ENCODE measurements at regions not wholly inside any gene's neighbourhood (a gene's known extent, or its start where the extent isn't known, plus 50 kb on each side); places are given as distances from the start of the nearest gene placed in this dataset.

- no peak for TF ChIP-seq TAF15 (IDR thresholded peaks at IDR 0.05; ENCODE audit: low read depth, low read length)
- TF ChIP-seq ZBTB40 (IDR thresholded peaks at IDR 0.05) = 0 out of 2 replicates have a peak, but pooled peaks have one; percentile 38
- no peak for TF ChIP-seq ZBTB40 (CRISPR knock-in tag; IDR thresholded peaks at IDR 0.05)
- no peak for TF ChIP-seq MCM2 (IDR thresholded peaks at IDR 0.05; ENCODE audit: low read depth)
- TF ChIP-seq SMARCC2 (IDR thresholded peaks at IDR 0.05; ENCODE audit: low read depth) = peak; percentile 59; the same call in 1 of the 2 replicates
- no peak for TF ChIP-seq ZNF133 (CRISPR knock-in tag; IDR thresholded peaks at IDR 0.05)
- TF ChIP-seq ELF1 (tag; IDR thresholded peaks at IDR 0.05) = no peak
- TF ChIP-seq SRSF3 (IDR thresholded peaks at IDR 0.05; ENCODE audit: insufficient read depth, low read length) = no peak
- TF ChIP-seq PCBP2 (IDR thresholded peaks at IDR 0.05; ENCODE audit: low read depth, low read length, poor library complexity, severe bottlenecking) = no peak
- no peak for TF ChIP-seq ZNF778 (CRISPR knock-in tag; IDR thresholded peaks at IDR 0.05)
- TF ChIP-seq HLTF (IDR thresholded peaks at IDR 0.05) = no peak
- TF ChIP-seq ZBTB5 (IDR thresholded peaks at IDR 0.05) = no peak
- no peak; the same call in 1 of the 2 replicates for TF ChIP-seq RFX1 (IDR thresholded peaks at IDR 0.05)
- no peak for TF ChIP-seq MLX (CRISPR knock-in tag; conservative IDR thresholded peaks at IDR 0.05)
- TF ChIP-seq GABPB1 (CRISPR knock-in tag; IDR thresholded peaks at IDR 0.05) = no peak; the same call in 1 of the 2 replicates
- no peak for TF ChIP-seq CREBBP (IDR thresholded peaks at IDR 0.05; ENCODE audit: low read depth, low read length)
- no peak for TF ChIP-seq SRSF9 (IDR thresholded peaks at IDR 0.05; ENCODE audit: borderline replicate concordance, low read depth, low read length)
These were observed 174.2 kb upstream of the JADE1 start (continued) for GRCh38 chr4:128635141-128635954.
